Neuronal stem cell (in vitro differentiated cells): ENCODE measurements at regions not wholly inside any gene's neighbourhood (a gene's known extent, or its start where the extent isn't known, plus 50 kb on each side); places are given as distances from the start of the nearest gene placed in this dataset.

Source experiments
- DNase-seq: peaks from one replicate; pipeline ENCODE4 v3.0.0-alpha.2; 2013; ENCODE audit warnings: low spot score
- H2AFZ ChIP-seq: one replicate; pipeline ENCODE4 v1.6.1; 2013; ENCODE audit warnings: mild to moderate bottlenecking, low read length, inconsistent platforms
- H2AK5ac ChIP-seq: 2 replicates; pipeline ENCODE4 v1.6.1; 2013; ENCODE audit warnings: low read depth, mild to moderate bottlenecking, inconsistent platforms, low read length, moderate library complexity, mixed read lengths
- H2BK120ac ChIP-seq: 2 replicates; pipeline ENCODE4 v1.6.1; 2013; ENCODE audit warnings: low read depth, mild to moderate bottlenecking, inconsistent platforms, low read length, moderate library complexity, mixed read lengths
- H2BK12ac ChIP-seq: one replicate; pipeline ENCODE4 v1.6.1; 2013; ENCODE audit warnings: low read length, inconsistent platforms
- H2BK15ac ChIP-seq: 2 replicates; pipeline ENCODE4 v1.6.1; 2013; ENCODE audit warnings: mild to moderate bottlenecking, low read length, inconsistent platforms, mixed read lengths
- H2BK5ac ChIP-seq: one replicate; pipeline ENCODE4 v1.6.1; 2013; ENCODE audit warnings: inconsistent platforms, mild to moderate bottlenecking, low read length, moderate library complexity
- H3K14ac ChIP-seq: one replicate; pipeline ENCODE4 v1.6.1; 2013; ENCODE audit warnings: low read length, inconsistent platforms
- H3K18ac ChIP-seq: 2 replicates; pipeline ENCODE4 v1.6.1; 2013; ENCODE audit warnings: low read length, inconsistent platforms
- H3K23ac ChIP-seq: 2 replicates; pipeline ENCODE4 v1.6.1; 2013; ENCODE audit warnings: low read depth, mild to moderate bottlenecking, mixed read lengths, low read length, inconsistent platforms; ENCODE audit not compliant: poor library complexity
- H3K27ac ChIP-seq: replicated peaks from 3 replicates; pipeline ENCODE4 v1.5.1; 2013; ENCODE audit warnings: low read length, inconsistent platforms
- H3K27me3 ChIP-seq, 3 experiments: 2 replicates each; pipeline ENCODE4 v1.6.1; 2013; ENCODE audit warnings: low read length in 3 of 3, mild to moderate bottlenecking in 2 of 3, inconsistent platforms in 1 of 3, low read depth in 1 of 3, mixed read lengths in 1 of 3, moderate library complexity in 1 of 3; ENCODE audit not compliant: control insufficient read depth in 3 of 3, insufficient read depth in 3 of 3
- H3K36me3 ChIP-seq, 2 donors: replicated peaks in 1 of 2; 2 replicates each; pipeline ENCODE4 v1.6.1; 2013; ENCODE audit warnings: low read length in 2 of 2; ENCODE audit not compliant: control insufficient read depth in 2 of 2, insufficient read depth in 2 of 2
- H3K4ac ChIP-seq: 2 replicates; pipeline ENCODE4 v1.6.1; 2013; ENCODE audit warnings: inconsistent platforms, mild to moderate bottlenecking, low read length, moderate library complexity
- H3K4me1 ChIP-seq, 2 donors: 1 replicate in 1 of 2; 2 replicates in 1 of 2; pipeline ENCODE4 v1.6.1; 2013; ENCODE audit warnings: low read length in 2 of 2, low read depth in 1 of 2; ENCODE audit not compliant: control insufficient read depth in 2 of 2, insufficient read depth in 1 of 2
- H3K4me2 ChIP-seq: one replicate; pipeline ENCODE4 v1.6.1; 2013; ENCODE audit warnings: mild to moderate bottlenecking, low read length, inconsistent platforms; ENCODE audit not compliant: insufficient read depth, poor library complexity, severe bottlenecking
- H3K4me3 ChIP-seq, 2 donors: 2 replicates each; pipeline ENCODE4 v1.5.1; 2013; ENCODE audit warnings: low read length in 2 of 2, mild to moderate bottlenecking in 2 of 2, inconsistent platforms in 1 of 2, moderate library complexity in 1 of 2
- H3K79me1 ChIP-seq: one replicate; pipeline ENCODE4 v1.6.1; 2013; ENCODE audit warnings: low read depth, mild to moderate bottlenecking, inconsistent platforms, low read length, moderate library complexity
- H3K9ac ChIP-seq: one replicate; pipeline ENCODE4 v1.6.1; 2013; ENCODE audit warnings: mild to moderate bottlenecking, low read depth, low read length, inconsistent platforms; ENCODE audit not compliant: poor library complexity
- H3K9me3 ChIP-seq, 2 donors: replicated peaks in 1 of 2; 2 replicates each; pipeline versions ENCODE3 to v1.6.1; 2013; ENCODE audit warnings: low read length in 2 of 2, mild to moderate bottlenecking in 2 of 2, inconsistent platforms in 1 of 2, low read depth in 1 of 2, mixed read lengths in 1 of 2, moderate library complexity in 1 of 2; ENCODE audit not compliant: control insufficient read depth in 2 of 2, insufficient read depth in 1 of 2
- H4K8ac ChIP-seq: one replicate; pipeline ENCODE4 v1.6.1; 2013; ENCODE audit warnings: low read depth, mild to moderate bottlenecking, inconsistent platforms, low read length, moderate library complexity
- H4K91ac ChIP-seq: one replicate; pipeline ENCODE4 v1.6.1; 2013; ENCODE audit warnings: low read length, low read depth, mild to moderate bottlenecking, inconsistent platforms; ENCODE audit not compliant: poor library complexity
- WGBS, 2 donors: extraction: QIAGEN DNeasy Blood & Tissue Kit; methylation state at CpG; one replicate each; pipeline ENCODE4 v1.1.7; 2013; ENCODE audit warnings: missing lambda C conversion rate in 2 of 2, mixed read lengths in 1 of 2; ENCODE audit not compliant: insufficient read length in 2 of 2, insufficient replicate concordance in 1 of 2; ENCODE audit errors: extremely low coverage in 2 of 2; 5-methylcytosine and 5-hydroxymethylcytosine counted together

DNA sequence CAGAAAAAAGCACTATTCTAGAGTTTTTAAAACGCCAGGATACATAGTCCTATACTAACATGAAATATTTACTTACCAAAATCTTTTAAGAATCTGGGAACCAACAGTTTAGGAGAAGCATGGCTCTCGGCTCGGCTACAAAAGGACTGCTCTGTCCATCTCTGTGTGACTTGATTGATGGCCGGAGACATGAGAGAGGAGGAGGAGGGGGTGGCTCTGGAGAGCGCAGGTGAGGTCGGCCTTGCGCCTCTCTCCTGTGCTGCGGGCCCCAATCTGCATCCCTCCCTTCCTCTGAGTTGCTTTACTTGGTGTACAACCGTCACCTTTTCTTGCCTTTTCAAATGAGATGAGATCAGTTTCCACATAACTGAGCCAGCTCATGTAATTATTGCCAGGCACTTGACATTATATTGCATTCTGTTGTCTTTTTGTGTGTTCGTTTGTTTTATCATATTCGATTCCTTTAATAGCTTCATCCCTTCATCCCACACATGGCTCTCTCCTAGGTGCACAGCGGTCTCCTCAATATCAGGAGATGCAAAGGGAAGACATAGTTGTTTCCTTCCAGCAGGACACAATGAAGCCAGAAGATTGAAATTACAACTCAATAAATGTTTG is 87.8 kb upstream of the KLF6 start:
- no CpG with 5 or more reads among the region's 12 CpGs for WGBS, 2 donors
- Histone ChIP-seq H3K4me1 (peaks cover 0 to 12% of the 10 kb centered on the region in 2 donors), H3K4ac (no peak overlapping the region), H2BK120ac (no peak overlapping the region), H2AK5ac (no peak overlapping the region), H3K27me3 (no peaks in the 10 kb centered on the region), H3K9me3 (no peaks in the 10 kb centered on the region), H3K79me1 (no peaks in the 10 kb centered on the region), H3K23ac (no peak overlapping the region), H3K18ac (peak overlapping the region; percentile 65), H4K91ac (no peak overlapping the region), H4K8ac (no peak overlapping the region), H2BK12ac (no peak overlapping the region), H3K4me2 (no peak overlapping the region), H2AFZ (no peak overlapping the region), H3K27ac (no peak overlapping the region), H2BK15ac (no peak overlapping the region), H3K9ac (no peak overlapping the region), H3K4me3 (no peak overlapping the region), H3K14ac (no peak overlapping the region), H3K36me3 (no peaks in the 10 kb centered on the region), H2BK5ac (no peak overlapping the region)
- DNase-seq = no peak

DNA sequence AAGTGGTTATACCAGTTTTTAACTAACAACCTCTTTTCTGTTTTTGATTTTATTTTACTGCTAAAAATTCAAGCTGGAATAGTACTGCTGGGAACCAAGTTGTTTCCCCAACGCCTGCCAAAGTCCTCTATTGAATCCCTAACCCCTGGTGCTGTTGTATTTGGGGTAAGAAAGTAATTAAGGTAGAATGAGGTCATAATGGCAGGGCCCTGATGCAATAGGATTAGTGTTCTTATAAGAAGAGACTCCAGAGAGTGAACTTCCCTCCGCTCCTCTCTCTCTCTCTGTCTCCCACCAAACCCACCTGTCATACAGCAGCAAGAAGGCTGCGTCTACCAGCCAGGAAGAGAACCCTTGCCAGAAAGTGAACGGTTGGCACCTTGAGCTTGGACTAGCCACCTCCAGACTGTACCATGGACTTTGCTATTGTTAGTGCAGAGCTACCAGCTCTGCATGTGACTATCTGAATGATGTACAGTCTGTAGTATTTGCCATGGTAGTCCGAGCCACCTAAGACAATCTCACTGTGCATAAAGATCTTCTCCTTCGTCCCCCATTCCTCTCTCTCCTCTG is 86.5 kb upstream of the KLF6 start:
- H3K9ac ChIP-seq = no peak overlapping the region
- H4K8ac ChIP-seq = no peak overlapping the region
- H2BK120ac ChIP-seq = no peak overlapping the region
- H3K23ac ChIP-seq = no peak overlapping the region
- H3K18ac ChIP-seq = no peak overlapping the region
- no peak overlapping the region for H3K4me3 ChIP-seq
- H3K27ac ChIP-seq = no peak overlapping the region
- no peak overlapping the region for H3K4me2 ChIP-seq
- no peak overlapping the region for H2BK15ac ChIP-seq
- no peaks in the 10 kb centered on the region for H3K9me3 ChIP-seq
- H3K36me3 ChIP-seq = no peaks in the 10 kb centered on the region
- no peak for DNase-seq
- WGBS, 2 donors = no CpG with 5 or more reads among the region's 6 CpGs
- no peaks in the 10 kb centered on the region for H3K79me1 ChIP-seq
- H3K4me1 ChIP-seq = peaks cover 0 to 12% of the 10 kb centered on the region in 2 donors
- no peak overlapping the region for H2BK12ac ChIP-seq
- H3K14ac ChIP-seq = no peak overlapping the region
- H3K27me3 ChIP-seq = no peaks in the 10 kb centered on the region
- H4K91ac ChIP-seq = no peak overlapping the region
- no peak overlapping the region for H3K4ac ChIP-seq
- H2BK5ac ChIP-seq = no peak overlapping the region
- H2AFZ ChIP-seq = no peak overlapping the region
- H2AK5ac ChIP-seq = no peak overlapping the region

DNA sequence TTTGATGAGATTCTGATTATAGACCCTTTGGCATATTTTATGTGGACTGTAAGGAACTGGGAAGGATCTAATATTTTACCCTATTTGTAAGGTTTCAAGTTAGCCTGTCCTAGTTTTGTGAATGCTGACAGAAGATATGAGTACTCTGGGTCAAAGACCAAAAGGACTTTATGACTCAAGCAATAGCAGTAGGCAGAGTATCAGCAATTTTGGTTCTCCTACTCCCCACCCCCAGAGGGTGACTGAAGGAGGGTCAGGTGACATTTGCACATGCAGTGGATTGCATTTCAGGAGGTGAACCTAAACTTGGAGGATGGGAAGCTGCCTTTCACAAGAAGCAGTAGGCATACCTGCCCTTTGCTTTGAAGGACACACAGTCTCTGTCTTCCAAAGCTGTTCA is 84.0 kb upstream of the KLF6 start:
- Histone ChIP-seq H3K4ac (no peak overlapping the region), H4K8ac (no peak overlapping the region), H2BK5ac (no peak overlapping the region), H2BK15ac (no peak overlapping the region), H2BK12ac (no peak overlapping the region), H3K27ac (no peak overlapping the region), H4K91ac (no peak overlapping the region), H3K9me3 (no peaks in the 10 kb centered on the region), H3K36me3 (no peaks in the 10 kb centered on the region), H2AFZ (no peak overlapping the region), H3K23ac (no peak overlapping the region), H2AK5ac (no peak overlapping the region), H3K14ac (no peak overlapping the region), H3K27me3 (no peaks in the 10 kb centered on the region), H3K4me1 (peaks cover 0 to 10% of the 10 kb centered on the region in 2 donors), H3K4me2 (no peak overlapping the region), H3K9ac (no peak overlapping the region), H3K4me3 (no peak overlapping the region), H2BK120ac (no peak overlapping the region), H3K79me1 (no peaks in the 10 kb centered on the region), H3K18ac (no peak overlapping the region)
- DNase-seq = no peak

DNA sequence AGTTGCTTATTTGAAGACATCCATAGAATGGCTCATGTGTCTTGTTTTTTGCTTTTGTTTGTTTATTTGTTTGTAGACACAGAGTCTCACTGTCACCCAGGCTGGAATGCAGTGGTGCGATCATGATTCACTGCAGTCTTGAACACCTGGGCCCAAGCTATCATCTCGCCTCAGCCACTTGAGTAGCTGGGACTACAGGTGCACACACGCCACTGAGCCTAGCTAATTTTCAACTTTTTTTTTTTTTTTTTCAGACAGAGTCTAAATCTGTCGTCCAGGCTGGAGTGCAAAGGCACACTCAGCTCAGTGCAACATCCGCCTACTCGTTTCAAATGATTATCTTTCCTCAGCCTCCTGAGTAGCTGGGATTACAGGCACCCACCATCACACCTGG is 83.3 kb upstream of the KLF6 start:
- no peak overlapping the region for H4K8ac ChIP-seq
- no peak overlapping the region for H2AK5ac ChIP-seq
- no peak overlapping the region for H2BK12ac ChIP-seq
- no peaks in the 10 kb centered on the region for H3K9me3 ChIP-seq
- H3K23ac ChIP-seq = no peak overlapping the region
- no peak for DNase-seq
- H3K36me3 ChIP-seq = no peaks in the 10 kb centered on the region
- no peak overlapping the region for H3K27ac ChIP-seq
- no peak overlapping the region for H2AFZ ChIP-seq
- no peaks in the 10 kb centered on the region for H3K27me3 ChIP-seq
- H4K91ac ChIP-seq = no peak overlapping the region
- H3K4me1 ChIP-seq = peaks cover 0 to 9% of the 10 kb centered on the region in 2 donors
- no peaks in the 10 kb centered on the region for H3K79me1 ChIP-seq
- WGBS, 2 donors = no CpG with 5 or more reads among the region's 6 CpGs
- no peak overlapping the region for H3K4ac ChIP-seq
- no peak overlapping the region for H2BK5ac ChIP-seq
- no peak overlapping the region for H3K18ac ChIP-seq
- no peak overlapping the region for H2BK120ac ChIP-seq
- no peak overlapping the region for H3K4me3 ChIP-seq
- H3K14ac ChIP-seq = no peak overlapping the region
- no peak overlapping the region for H3K4me2 ChIP-seq
- H3K9ac ChIP-seq = no peak overlapping the region
- H2BK15ac ChIP-seq = no peak overlapping the region
